Stomach (tissue), 8 donors: ENCODE measurements at regions not wholly inside any gene's neighbourhood (a gene's known extent, or its start where the extent isn't known, plus 50 kb on each side); places are given as distances from the start of the nearest gene placed in this dataset.
"Not testable (repeated sequence)": the region's sequence is repeated elsewhere in the genome, so short reads cannot be mapped to it uniquely, and the experiment has no call there.

Experiments used
- DNase-seq, 2 donors: peaks; one replicate each; pipeline versions ENCODE4 v3.0.0 to v3.0.0-alpha.2; 2013 to 2019
- H3K27ac ChIP-seq, 5 donors: fragments of 200-600 bp in 4 of 5; sonication (generic) in 4 of 5; one replicate each; pipeline ENCODE4 v1.5.1; 2013 to 2019; ENCODE audit warnings: mild to moderate bottlenecking in 1 of 5, moderate library complexity in 1 of 5
- H3K27me3 ChIP-seq, 3 donors: fragments of 200-600 bp; sonication (generic); one replicate each; pipeline ENCODE4 v1.5.1; 2017 to 2019; ENCODE audit warnings: mixed run types in 1 of 3
- H3K36me3 ChIP-seq, 4 donors: fragments of 200-600 bp; sonication (generic); 1 replicate in 3 of 4; 2 replicates in 1 of 4; pipeline ENCODE4 v1.5.1; 2016 to 2019
- H3K4me1 ChIP-seq, 4 donors: fragments of 200-600 bp; sonication (generic); one replicate each; pipeline ENCODE4 v1.5.1; 2016 to 2019
- H3K4me3 ChIP-seq, 4 donors: fragments of 200-600 bp; sonication (generic) in 3 of 4; one replicate each; pipeline ENCODE4 v1.5.1; 2016 to 2019; ENCODE audit warnings: mild to moderate bottlenecking in 1 of 4
- H3K9me3 ChIP-seq, 4 donors: fragments of 200-600 bp; sonication (generic); one replicate each; pipeline ENCODE4 v1.5.1; 2016 to 2019
- CTCF ChIP-seq, 7 experiments: fragments of 450-650 bp in 4 of 7; fragments of 200-600 bp in 3 of 7; sonication (generic) in 3 of 7; IDR thresholded peaks; one replicate each; pipeline ENCODE4 v1.5.1; 2016 to 2019; ENCODE audit warnings: antibody characterized with exemption in 7 of 7, control low read depth in 2 of 7, mild to moderate bottlenecking in 1 of 7
- EP300 ChIP-seq: sonication (generic); formaldehyde crosslinking; IDR thresholded peaks from one replicate; pipeline ENCODE4 v1.6.1; 2017; ENCODE audit warnings: antibody characterized with exemption
- POLR2A ChIP-seq, 4 donors: fragments of 450-650 bp; IDR thresholded peaks; one replicate each; pipeline ENCODE4 v1.6.1; 2016; ENCODE audit warnings: antibody characterized with exemption in 4 of 4, control low read depth in 2 of 4, mild to moderate bottlenecking in 1 of 4, moderate library complexity in 1 of 4
- POLR2AphosphoS5 ChIP-seq, 3 donors: sonication (generic); formaldehyde crosslinking; IDR thresholded peaks; one replicate each; pipeline ENCODE4 v1.6.1; 2016; ENCODE audit warnings: antibody characterized with exemption in 3 of 3
- WGBS, 5 donors: extraction: QIAGEN DNeasy Blood & Tissue Kit in 3 of 5; methylation state at CpG; one replicate each; pipeline versions ENCODE4 v1.1.5 to v1.1.7; 2013 to 2018; 5-methylcytosine and 5-hydroxymethylcytosine counted together
- intact Hi-C: fragments of 100-400 bp; cut with DNase I; formaldehyde crosslinking; loops from one replicate; pipeline ENCODE4 v1.15.1; 2023; ENCODE audit warnings: low total_unique reads
- donor health status: healthy with polysubstance abuse.
- donor health status: Bipolar disorder and iron deficiency.
- donor health status: healthy.

GRCh38 chr12:124676714-124677462 is 109.5 kb upstream of the NCOR2 start:
- no peak for TF ChIP-seq EP300
- TF ChIP-seq CTCF (IDR thresholded peaks at IDR 0.05), result no peak
- TF ChIP-seq POLR2AphosphoS5 (IDR thresholded peaks at IDR 0.05), result no peak
- TF ChIP-seq POLR2A (IDR thresholded peaks at IDR 0.05), result no peak
- Histone ChIP-seq H3K4me3 (no peak overlapping the region), H3K4me1 (peaks cover 26 to 73% (median 36%) of the 10 kb centered on the region in 4 donors), H3K27ac (peak overlapping the region in 4 of 5 donors; percentile 60 to 78 (median 75)), H3K27me3 (no peaks in the 10 kb centered on the region), H3K36me3 (no peaks in the 10 kb centered on the region), H3K9me3 (no peaks in the 10 kb centered on the region)
- no peak for DNase-seq
- intact Hi-C loops, result no loop called here
- WGBS, 5 donors, result 85 to 93% (median 91%) methylated on average over 35 to 42 of the region's 42 CpGs

- Histone ChIP-seq H3K36me3 (no peaks in the 10 kb centered on the region), H3K9me3 (no peaks in the 10 kb centered on the region), H3K4me1 (peaks cover 18 to 65% (median 28%) of the 10 kb centered on the region in 4 donors), H3K4me3 (peak overlapping the region in 1 of 4 donors; percentile 19), H3K27me3 (no peaks in the 10 kb centered on the region), H3K27ac (peak overlapping the region in 4 of 5 donors; percentile 60 to 78 (median 75))
- peak in 1 of 2 donors; percentile 51 for DNase-seq
- intact Hi-C loops, result no loop called here
- TF ChIP-seq POLR2AphosphoS5 (IDR thresholded peaks at IDR 0.05) (peak in 2 of 3 donors; percentile 51 to 67), EP300 (peak; percentile 48), CTCF (IDR thresholded peaks at IDR 0.05) (no peak)
- 56 to 77% (median 62%) methylated on average over 30 to 36 of the region's 36 CpGs for WGBS, 5 donors
These were observed 108.7 kb upstream of the NCOR2 start for GRCh38 chr12:124675881-124676713.

- intact Hi-C loops, result no loop called here
- no peaks in the 10 kb centered on the region for H3K9me3 ChIP-seq
- no peaks in the 10 kb centered on the region for H3K36me3 ChIP-seq
- TF ChIP-seq EP300 (no peak), CTCF (IDR thresholded peaks at IDR 0.05) (no peak), POLR2AphosphoS5 (IDR thresholded peaks at IDR 0.05) (no peak), POLR2A (IDR thresholded peaks at IDR 0.05) (no peak)
- H3K4me1 ChIP-seq, result peaks cover 13 to 53% (median 20%) of the 10 kb centered on the region in 4 donors
- DNase-seq, result no peak
- H3K27ac ChIP-seq, result peak overlapping the region in 3 of 5 donors; percentile 46 to 78 (median 72)
- 68 to 100% (median 90%) methylated on average over 1 of the region's 1 CpG for WGBS, 5 donors
- H3K27me3 ChIP-seq, result no peaks in the 10 kb centered on the region
- H3K4me3 ChIP-seq, result no peak overlapping the region
These were observed 107.5 kb upstream of the NCOR2 start for GRCh38 chr12:124674937-124675336.

- WGBS, 5 donors, result 52 to 66% (median 59%) methylated on average over 9 to 15 of the region's 15 CpGs
- H3K36me3 ChIP-seq, result no peaks in the 10 kb centered on the region
- no peak overlapping the region for H3K4me3 ChIP-seq
- H3K4me1 ChIP-seq, result peaks cover 4 to 49% (median 14%) of the 10 kb centered on the region in 4 donors
- H3K9me3 ChIP-seq, result no peaks in the 10 kb centered on the region
- H3K27me3 ChIP-seq, result no peaks in the 10 kb centered on the region
- H3K27ac ChIP-seq, result peak overlapping the region in 4 of 5 donors; percentile 25 to 62 (median 43)
- DNase-seq, result peak in 1 of 2 donors; percentile 79
- intact Hi-C loops, result no loop called here
- TF ChIP-seq EP300 (no peak), POLR2A (IDR thresholded peaks at IDR 0.05) (no peak), CTCF (IDR thresholded peaks at IDR 0.05) (no peak), POLR2AphosphoS5 (IDR thresholded peaks at IDR 0.05) (no peak)
These were observed 106.6 kb upstream of the NCOR2 start for GRCh38 chr12:124673801-124674617.

- not testable (repeated sequence) for H3K4me3 ChIP-seq, DNase-seq, H3K36me3 ChIP-seq, H3K27me3 ChIP-seq
- H3K9me3 ChIP-seq, result peaks cover 0 to 10% (median 7%) of the 10 kb centered on the region in 4 donors
- 73 to 87% (median 80%) methylated on average over 8 of the region's 8 CpGs for WGBS, 5 donors
- intact Hi-C loops, result loop anchor here (10.0 kb wide), 1 partner anchor 96 kb away; no protein-coding TSS in a partner anchor
- H3K27ac ChIP-seq, result peak overlapping the region in 2 of 5 donors; percentile 71 to 75
- H3K4me1 ChIP-seq, result peaks cover 0 to 32% (median 12%) of the 10 kb centered on the region in 4 donors
These were observed 101.9 kb upstream of the NCOR2 start for GRCh38 chr12:124669271-124669721.
